HG02798 (cell line): ENCODE measurements at regions not wholly inside any gene's neighbourhood (a gene's known extent, or its start where the extent isn't known, plus 50 kb on each side); places are given as distances from the start of the nearest gene placed in this dataset.

ENCODE experiments used
- ATAC-seq: cut with Tn5 transposase; IDR thresholded peaks from one replicate; pipeline ENCODE4 v1.9.1; 2021; ENCODE audit warnings: mild to moderate bottlenecking; ENCODE audit not compliant: unreplicated experiment, poor library complexity

GRCh38 chr1:170219163-170219562, 73.4 kb downstream of the NTMT2 start:
- no peak for ATAC-seq

GRCh38 chr1:170221031-170221430, 75.3 kb downstream of the NTMT2 start:
- no peak for ATAC-seq

GRCh38 chr1:170221495-170221894, 75.7 kb downstream of the NTMT2 start:
- no peak for ATAC-seq

- no peak for ATAC-seq
These were observed 78.7 kb downstream of the NTMT2 start for GRCh38 chr1:170224469-170224868.

GRCh38 chr1:170225781-170226530, 80.2 kb downstream of the NTMT2 start:
- ATAC-seq: no peak

- ATAC-seq: no peak
These were observed 81.0 kb downstream of the NTMT2 start for GRCh38 chr1:170226767-170227166.

GRCh38 chr1:170230323-170230722, 84.6 kb downstream of the NTMT2 start:
- ATAC-seq: no peak

- ATAC-seq: no peak
These were observed 85.9 kb downstream of the NTMT2 start for GRCh38 chr1:170231662-170232061.

- ATAC-seq: no peak
These were observed 93.1 kb downstream of the NTMT2 start for GRCh38 chr1:170238704-170239391.

GRCh38 chr1:170239445-170239844, 93.7 kb downstream of the NTMT2 start:
- ATAC-seq: no peak

- ATAC-seq: peak; percentile 75
These were observed 94.7 kb downstream of the NTMT2 start for GRCh38 chr1:170240409-170240808.

GRCh38 chr1:170241266-170241851, 95.6 kb downstream of the NTMT2 start:
- no peak for ATAC-seq

GRCh38 chr1:170247751-170248521, 102.2 kb downstream of the NTMT2 start:
- peak; percentile 40 for ATAC-seq

- ATAC-seq: no peak
These were observed 104.9 kb downstream of the NTMT2 start for GRCh38 chr1:170250531-170251276.

- no peak for ATAC-seq
These were observed 107.3 kb downstream of the NTMT2 start for GRCh38 chr1:170252851-170253579.

GRCh38 chr1:170254371-170254770, 108.6 kb downstream of the NTMT2 start:
- ATAC-seq: no peak

- no peak for ATAC-seq
These were observed 115.9 kb downstream of the NTMT2 start for GRCh38 chr1:170261669-170262068.

- ATAC-seq: no peak
These were observed 116.6 kb downstream of the NTMT2 start for GRCh38 chr1:170262276-170262939.

GRCh38 chr1:170265234-170265633, 119.5 kb downstream of the NTMT2 start:
- ATAC-seq: no peak
